Fibroblast of villous mesenchyme (primary cell): ENCODE measurements at regions not wholly inside any gene's neighbourhood (a gene's known extent, or its start where the extent isn't known, plus 50 kb on each side); places are given as distances from the start of the nearest gene placed in this dataset.

Experiments used
- DNase-seq: peaks from one replicate; pipeline ENCODE4 v3.0.0-alpha.2; 2010; ENCODE audit warnings: low read depth
- H3K4me3 ChIP-seq: 2 replicates; pipeline ENCODE4 v1.5.1; 2011; ENCODE audit warnings: low read depth, mild to moderate bottlenecking, low read length
- TF ChIP-seq, protein P1 (sequence below): IDR thresholded peaks from 2 replicates; pipeline ENCODE4 v1.5.1; 2012; ENCODE audit warnings: low read depth, mild to moderate bottlenecking, low read length; ENCODE audit not compliant: insufficient read depth

DNA sequence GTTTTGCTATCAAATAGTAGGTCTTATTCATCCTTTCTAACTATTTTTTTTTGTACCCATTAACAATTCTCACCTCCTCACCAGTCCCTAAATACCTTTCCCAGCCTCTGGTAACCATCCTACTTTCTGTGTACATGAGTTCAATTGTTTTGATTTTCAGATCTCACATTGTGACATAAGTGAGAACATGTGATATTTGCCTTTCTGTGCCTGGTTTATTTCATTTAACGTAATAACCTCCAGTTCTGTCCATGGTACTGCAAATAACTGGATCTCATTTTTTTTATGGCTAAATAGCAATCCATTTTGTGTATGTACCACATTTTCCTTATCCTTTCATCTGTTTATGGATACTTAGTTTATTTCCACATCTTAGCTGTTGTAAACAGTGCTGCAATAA is 181.9 kb upstream of the KIF2B start:
- no peak overlapping the region for H3K4me3 ChIP-seq
- TF ChIP-seq, protein P1, sequence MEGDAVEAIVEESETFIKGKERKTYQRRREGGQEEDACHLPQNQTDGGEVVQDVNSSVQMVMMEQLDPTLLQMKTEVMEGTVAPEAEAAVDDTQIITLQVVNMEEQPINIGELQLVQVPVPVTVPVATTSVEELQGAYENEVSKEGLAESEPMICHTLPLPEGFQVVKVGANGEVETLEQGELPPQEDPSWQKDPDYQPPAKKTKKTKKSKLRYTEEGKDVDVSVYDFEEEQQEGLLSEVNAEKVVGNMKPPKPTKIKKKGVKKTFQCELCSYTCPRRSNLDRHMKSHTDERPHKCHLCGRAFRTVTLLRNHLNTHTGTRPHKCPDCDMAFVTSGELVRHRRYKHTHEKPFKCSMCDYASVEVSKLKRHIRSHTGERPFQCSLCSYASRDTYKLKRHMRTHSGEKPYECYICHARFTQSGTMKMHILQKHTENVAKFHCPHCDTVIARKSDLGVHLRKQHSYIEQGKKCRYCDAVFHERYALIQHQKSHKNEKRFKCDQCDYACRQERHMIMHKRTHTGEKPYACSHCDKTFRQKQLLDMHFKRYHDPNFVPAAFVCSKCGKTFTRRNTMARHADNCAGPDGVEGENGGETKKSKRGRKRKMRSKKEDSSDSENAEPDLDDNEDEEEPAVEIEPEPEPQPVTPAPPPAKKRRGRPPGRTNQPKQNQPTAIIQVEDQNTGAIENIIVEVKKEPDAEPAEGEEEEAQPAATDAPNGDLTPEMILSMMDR: no peak
- no peak for DNase-seq

DNA sequence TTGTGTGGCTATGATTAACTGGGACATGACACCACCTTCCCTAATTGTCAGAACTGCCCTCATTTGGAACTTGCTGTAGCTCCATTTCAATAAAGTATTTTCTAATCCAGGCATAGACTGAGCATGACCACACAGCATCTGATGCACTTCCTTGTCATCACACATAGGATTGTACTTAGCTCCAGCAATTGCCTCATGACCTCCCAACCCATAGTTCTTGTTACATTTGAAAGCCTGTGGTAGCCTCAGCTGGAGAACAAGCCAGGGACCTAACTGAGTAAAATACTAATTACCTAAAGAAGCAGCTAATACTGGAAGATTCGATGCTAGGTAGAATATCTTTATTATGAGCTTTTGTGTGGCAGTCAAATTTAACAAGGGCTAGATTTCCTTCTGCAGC is 187.3 kb upstream of the KIF2B start:
- TF ChIP-seq, protein P1: no peak

DNA sequence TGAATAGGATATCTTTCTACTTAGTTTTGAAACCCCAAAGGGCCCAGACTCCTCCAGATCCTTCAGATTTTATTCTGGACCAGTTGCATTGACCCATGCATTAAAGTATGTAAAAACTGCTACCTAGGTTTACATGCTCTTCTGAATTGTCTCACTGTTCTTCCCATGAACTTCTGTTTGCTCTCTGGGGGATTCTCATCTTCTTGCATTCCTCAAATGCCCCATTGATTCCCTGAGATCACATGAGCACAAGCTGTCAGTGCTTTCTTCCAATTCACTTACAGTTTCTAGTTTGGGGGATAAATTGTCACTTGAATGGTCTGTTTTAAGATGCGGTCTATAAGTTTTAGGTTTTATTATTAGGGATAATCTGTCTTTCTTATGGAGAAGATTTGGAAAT is 188.9 kb upstream of the KIF2B start:
- H3K4me3 ChIP-seq: no peak overlapping the region
- DNase-seq: no peak
- TF ChIP-seq, protein P1: no peak

More for the DNA sequence above, 187.3 kb upstream of the KIF2B start:
- no peak for DNase-seq
- no peak overlapping the region for H3K4me3 ChIP-seq

DNA sequence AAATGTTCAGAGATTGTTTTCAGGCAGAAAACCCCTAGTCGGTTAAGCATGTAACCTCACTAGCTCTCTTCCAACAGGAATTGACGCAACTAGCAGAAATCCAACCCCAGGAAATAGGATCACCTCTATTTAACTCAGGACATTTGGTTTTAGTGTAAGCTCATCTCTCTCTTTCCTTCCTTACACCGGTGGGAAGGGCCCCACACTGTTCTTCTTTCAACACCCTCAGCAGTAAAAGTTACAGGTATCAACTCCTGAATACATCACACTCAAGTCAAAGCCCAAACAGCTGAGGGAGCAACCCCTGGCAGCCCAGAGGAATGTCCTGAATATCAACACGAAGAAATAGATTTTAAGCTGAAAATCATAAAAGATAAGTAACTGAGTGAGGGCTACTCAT is 191.2 kb upstream of the KIF2B start:
- TF ChIP-seq, protein P1: no peak
- H3K4me3 ChIP-seq: no peak overlapping the region
- no peak for DNase-seq

DNA sequence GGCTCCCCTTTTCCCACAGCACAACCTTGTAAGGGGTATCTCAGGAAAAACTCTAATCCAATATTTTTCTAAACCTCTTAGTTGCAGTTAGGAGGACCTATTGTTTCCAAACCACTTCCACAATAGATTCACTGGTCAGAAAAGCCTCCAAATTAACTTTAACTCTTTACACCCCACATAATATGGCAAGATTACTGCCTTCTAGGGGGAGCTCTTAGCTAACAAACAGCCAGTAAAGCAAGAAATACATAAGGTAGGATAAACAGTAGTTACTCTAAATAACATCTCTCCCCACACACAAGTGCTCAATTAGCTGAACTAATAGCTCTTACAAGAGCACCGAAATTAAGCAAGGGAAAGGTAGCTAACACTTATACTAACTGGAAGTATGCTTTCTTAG is 192.1 kb upstream of the KIF2B start:
- no peak overlapping the region for H3K4me3 ChIP-seq
- TF ChIP-seq, protein P1: no peak
- DNase-seq: no peak

DNA sequence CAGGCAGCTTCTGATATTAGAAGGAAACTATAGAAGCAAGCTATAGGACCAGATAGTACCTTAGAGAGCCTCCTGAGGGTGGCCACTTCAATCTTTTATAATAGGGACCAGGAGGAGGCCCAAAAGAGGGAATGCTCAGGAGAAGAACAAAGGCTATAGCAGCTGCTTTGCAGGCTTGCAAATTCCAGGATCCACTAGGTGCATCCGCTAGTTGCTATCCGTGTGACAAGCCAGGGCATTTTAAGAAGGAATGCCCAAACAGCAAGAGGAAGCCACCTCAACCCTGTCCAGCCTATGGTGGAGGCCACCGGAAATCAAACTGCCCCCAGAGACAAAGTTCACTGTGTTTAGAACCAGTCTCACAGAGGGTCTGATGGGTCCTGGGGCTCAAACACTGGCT is 192.6 kb upstream of the KIF2B start:
- DNase-seq: no peak
- H3K4me3 ChIP-seq: no peak overlapping the region
- TF ChIP-seq, protein P1: no peak

DNA sequence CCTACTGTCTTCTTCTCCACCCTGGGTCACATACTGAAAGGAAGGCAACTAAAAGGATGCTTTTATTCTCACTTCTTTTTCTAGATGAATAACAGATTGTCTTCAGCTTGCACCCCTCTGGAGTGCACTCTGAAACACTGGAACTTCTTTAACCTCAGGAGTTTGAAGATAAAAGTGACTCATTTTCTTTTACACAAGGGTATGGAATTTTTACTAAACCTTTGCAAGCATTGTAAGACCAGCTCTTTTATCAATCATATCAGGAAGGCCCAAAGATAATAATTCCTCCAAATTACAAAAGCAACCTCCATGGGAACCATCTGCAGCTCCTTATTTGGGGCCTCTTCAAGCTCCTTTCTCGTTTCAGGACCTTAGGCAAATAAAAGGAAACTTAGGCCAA is 193.5 kb upstream of the KIF2B start:
- TF ChIP-seq, protein P1: no peak
- DNase-seq: no peak
- H3K4me3 ChIP-seq: no peak overlapping the region
